Lower leg skin (tissue), 4 donors: ENCODE measurements at regions not wholly inside any gene's neighbourhood (a gene's known extent, or its start where the extent isn't known, plus 50 kb on each side); places are given as distances from the start of the nearest gene placed in this dataset.

Experiments
- DNase-seq, 2 donors: peaks; one replicate each; pipeline ENCODE4 v3.0.0-alpha.2; 2019; ENCODE audit warnings: low spot score in 2 of 2
- H3K4me3 ChIP-seq: fragments of 200-600 bp; sonication (generic); 2 replicates; pipeline ENCODE4 v1.5.1; 2017; ENCODE audit warnings: mild to moderate bottlenecking, low read depth; ENCODE audit not compliant: poor library complexity, severe bottlenecking
- POLR2A ChIP-seq, 2 donors: fragments of 450-650 bp; IDR thresholded peaks; one replicate each; pipeline ENCODE4 v1.6.1; 2016 to 2017; ENCODE audit warnings: antibody characterized with exemption in 2 of 2, mild to moderate bottlenecking in 1 of 2, moderate library complexity in 1 of 2
- WGBS, 2 donors: methylation state at CpG; one replicate each; pipeline ENCODE4 v1.1.5; 2018; 5-methylcytosine and 5-hydroxymethylcytosine counted together
- intact Hi-C: fragments of 100-400 bp; cut with DNase I; formaldehyde crosslinking; loops from one replicate; pipeline ENCODE4 v1.15.0; 2023; ENCODE audit warnings: low total_unique reads
- TF ChIP-seq, protein P1 (sequence below), 3 donors: fragments of 450-650 bp; IDR thresholded peaks; one replicate each; pipeline ENCODE4 v1.5.1; 2016; ENCODE audit warnings: antibody characterized with exemption in 3 of 3, mild to moderate bottlenecking in 3 of 3, moderate library complexity in 2 of 3

- no peak for DNase-seq
- intact Hi-C loops, result no loop called here
- no peak for TF ChIP-seq POLR2A (IDR thresholded peaks at IDR 0.05)
- TF ChIP-seq, protein P1, sequence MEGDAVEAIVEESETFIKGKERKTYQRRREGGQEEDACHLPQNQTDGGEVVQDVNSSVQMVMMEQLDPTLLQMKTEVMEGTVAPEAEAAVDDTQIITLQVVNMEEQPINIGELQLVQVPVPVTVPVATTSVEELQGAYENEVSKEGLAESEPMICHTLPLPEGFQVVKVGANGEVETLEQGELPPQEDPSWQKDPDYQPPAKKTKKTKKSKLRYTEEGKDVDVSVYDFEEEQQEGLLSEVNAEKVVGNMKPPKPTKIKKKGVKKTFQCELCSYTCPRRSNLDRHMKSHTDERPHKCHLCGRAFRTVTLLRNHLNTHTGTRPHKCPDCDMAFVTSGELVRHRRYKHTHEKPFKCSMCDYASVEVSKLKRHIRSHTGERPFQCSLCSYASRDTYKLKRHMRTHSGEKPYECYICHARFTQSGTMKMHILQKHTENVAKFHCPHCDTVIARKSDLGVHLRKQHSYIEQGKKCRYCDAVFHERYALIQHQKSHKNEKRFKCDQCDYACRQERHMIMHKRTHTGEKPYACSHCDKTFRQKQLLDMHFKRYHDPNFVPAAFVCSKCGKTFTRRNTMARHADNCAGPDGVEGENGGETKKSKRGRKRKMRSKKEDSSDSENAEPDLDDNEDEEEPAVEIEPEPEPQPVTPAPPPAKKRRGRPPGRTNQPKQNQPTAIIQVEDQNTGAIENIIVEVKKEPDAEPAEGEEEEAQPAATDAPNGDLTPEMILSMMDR (IDR thresholded peaks at IDR 0.05), result no peak
- WGBS, 2 donors, result 72 to 82% methylated on average over 3 of the region's 3 CpGs
- no peak overlapping the region for H3K4me3 ChIP-seq
Observed at GRCh38 chr5:103668281-103668680, 105.7 kb upstream of the NUDT12 start.

DNA sequence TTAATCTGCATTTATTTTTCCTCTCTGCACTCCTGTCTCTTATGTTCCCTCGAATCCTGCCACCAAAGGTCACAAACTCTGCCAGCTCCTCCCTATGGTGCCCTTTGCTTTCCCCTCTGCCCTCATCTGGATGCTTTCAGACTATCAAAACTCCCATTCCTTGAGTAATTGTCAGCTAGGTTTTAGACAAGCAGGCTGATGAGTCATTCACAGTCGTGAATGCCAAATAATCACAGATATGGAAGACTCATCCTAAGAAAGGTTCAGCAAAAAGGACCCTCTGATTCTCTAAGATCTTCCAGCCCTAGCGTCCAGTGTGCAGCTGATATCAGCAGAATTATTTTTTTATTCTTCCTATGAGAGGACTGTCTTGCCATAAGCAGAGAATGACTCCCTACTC lies 104.5 kb upstream of the NUDT12 start:
- TF ChIP-seq, protein P1 (IDR thresholded peaks at IDR 0.05), result no peak
- no peak for TF ChIP-seq POLR2A (IDR thresholded peaks at IDR 0.05)
- intact Hi-C loops, result no loop called here
- DNase-seq, result no peak
- 52 to 53% methylated on average over 3 of the region's 3 CpGs for WGBS, 2 donors
- no peak overlapping the region for H3K4me3 ChIP-seq

GRCh38 chr5:103657301-103657700 lies 94.7 kb upstream of the NUDT12 start:
- DNase-seq, result no peak
- H3K4me3 ChIP-seq, result no peak overlapping the region
- intact Hi-C loops, result no loop called here
- 90 to 94% methylated on average over 3 of the region's 3 CpGs for WGBS, 2 donors
- TF ChIP-seq POLR2A (IDR thresholded peaks at IDR 0.05), result no peak
- TF ChIP-seq, protein P1 (IDR thresholded peaks at IDR 0.05), result no peak

GRCh38 chr5:103648086-103648485 lies 85.5 kb upstream of the NUDT12 start:
- no peak for DNase-seq
- 93 to 94% methylated on average over 2 of the region's 2 CpGs for WGBS, 2 donors
- intact Hi-C loops, result no loop called here
- no peak for TF ChIP-seq POLR2A (IDR thresholded peaks at IDR 0.05)
- TF ChIP-seq, protein P1 (IDR thresholded peaks at IDR 0.05), result no peak
- no peak overlapping the region for H3K4me3 ChIP-seq

DNA sequence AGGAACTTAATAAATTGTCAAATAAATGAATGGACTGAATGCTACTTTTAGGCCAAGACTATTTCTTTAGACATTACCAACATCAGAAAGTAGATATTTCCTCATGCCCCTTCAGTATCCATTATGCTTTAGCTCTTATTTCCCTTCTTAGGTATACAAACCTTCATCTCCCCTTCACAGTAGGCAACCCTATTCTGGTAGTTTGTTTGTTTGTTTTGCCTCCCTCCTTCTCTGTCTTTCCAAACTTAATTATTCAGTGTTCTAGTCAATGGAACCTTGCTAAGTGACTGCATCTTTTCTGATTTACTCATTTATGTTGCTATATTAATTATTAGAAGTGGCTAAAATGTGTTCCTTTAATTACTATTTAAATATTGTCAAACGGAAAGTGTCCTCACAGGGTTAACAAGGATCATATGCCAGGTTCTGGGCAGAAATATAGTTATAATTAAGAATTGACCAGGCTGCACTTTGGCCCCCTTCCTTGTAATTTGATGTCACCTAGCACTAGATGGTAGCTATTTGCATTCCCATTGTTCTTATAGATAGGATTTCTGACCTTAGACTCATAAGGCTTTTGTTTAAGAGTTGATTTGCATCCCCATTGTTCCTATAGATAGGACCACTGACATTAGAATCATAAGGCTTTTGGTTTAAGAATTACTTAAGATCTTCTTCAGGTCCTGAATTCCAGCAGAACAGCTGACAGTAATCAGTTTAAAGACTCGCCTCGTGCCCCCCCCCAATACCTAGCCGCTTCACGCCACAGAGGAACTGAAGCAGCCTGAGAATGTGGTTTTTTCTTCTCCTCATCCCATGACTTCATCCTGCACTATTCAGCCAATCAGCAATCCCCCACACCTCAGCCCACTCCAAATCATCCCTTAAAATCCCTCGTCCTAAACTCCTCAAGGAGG lies 84.4 kb upstream of the NUDT12 start:
- WGBS, 2 donors, result 65 to 82% methylated on average over 6 of the region's 6 CpGs
- intact Hi-C loops, result no loop called here
- TF ChIP-seq, protein P1 (IDR thresholded peaks at IDR 0.05), result no peak
- no peak for TF ChIP-seq POLR2A (IDR thresholded peaks at IDR 0.05)
- no peak overlapping the region for H3K4me3 ChIP-seq
- DNase-seq, result no peak
